MM.1S (cell line): ENCODE measurements at regions not wholly inside any gene's neighbourhood (a gene's known extent, or its start where the extent isn't known, plus 50 kb on each side); places are given as distances from the start of the nearest gene placed in this dataset.

ENCODE experiments used
- EZH2phosphoT487 ChIP-seq: fragments of 300-600 bp; sonication (generic); IDR thresholded peaks from 2 replicates; pipeline ENCODE4 v1.6.1; 2018; ENCODE audit warnings: antibody characterized with exemption, low read length
- TF ChIP-seq, protein P1 (sequence below): fragments of 300-600 bp; sonication (generic); IDR thresholded peaks from 2 replicates; pipeline ENCODE4 v1.5.1; 2016; ENCODE audit warnings: antibody characterized with exemption, low read length, mixed read lengths

DNA sequence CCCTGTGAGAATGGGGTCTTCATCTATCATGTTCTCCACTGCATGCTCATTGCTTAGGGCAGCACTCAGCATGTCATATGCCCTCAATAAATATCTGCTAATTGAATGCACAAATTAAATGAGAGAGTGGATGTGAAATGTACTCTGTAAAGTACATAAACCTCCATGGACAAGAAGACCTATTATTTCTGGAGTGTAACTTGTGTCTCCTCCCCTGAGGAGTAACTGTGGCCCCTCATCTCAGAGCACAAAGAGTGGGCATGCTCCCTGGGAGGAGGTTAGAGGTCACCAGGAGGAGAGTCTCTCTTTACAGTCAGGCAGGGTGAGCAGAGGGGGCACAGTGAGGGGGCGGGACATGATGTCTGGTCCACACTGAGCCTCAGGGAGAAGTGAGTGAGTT, 313.6 kb upstream of the PODXL start:
- TF ChIP-seq, protein P1, sequence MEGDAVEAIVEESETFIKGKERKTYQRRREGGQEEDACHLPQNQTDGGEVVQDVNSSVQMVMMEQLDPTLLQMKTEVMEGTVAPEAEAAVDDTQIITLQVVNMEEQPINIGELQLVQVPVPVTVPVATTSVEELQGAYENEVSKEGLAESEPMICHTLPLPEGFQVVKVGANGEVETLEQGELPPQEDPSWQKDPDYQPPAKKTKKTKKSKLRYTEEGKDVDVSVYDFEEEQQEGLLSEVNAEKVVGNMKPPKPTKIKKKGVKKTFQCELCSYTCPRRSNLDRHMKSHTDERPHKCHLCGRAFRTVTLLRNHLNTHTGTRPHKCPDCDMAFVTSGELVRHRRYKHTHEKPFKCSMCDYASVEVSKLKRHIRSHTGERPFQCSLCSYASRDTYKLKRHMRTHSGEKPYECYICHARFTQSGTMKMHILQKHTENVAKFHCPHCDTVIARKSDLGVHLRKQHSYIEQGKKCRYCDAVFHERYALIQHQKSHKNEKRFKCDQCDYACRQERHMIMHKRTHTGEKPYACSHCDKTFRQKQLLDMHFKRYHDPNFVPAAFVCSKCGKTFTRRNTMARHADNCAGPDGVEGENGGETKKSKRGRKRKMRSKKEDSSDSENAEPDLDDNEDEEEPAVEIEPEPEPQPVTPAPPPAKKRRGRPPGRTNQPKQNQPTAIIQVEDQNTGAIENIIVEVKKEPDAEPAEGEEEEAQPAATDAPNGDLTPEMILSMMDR: no peak
- TF ChIP-seq EZH2phosphoT487: no peak
